ENCODE measurements at regions not wholly inside any gene's neighbourhood (a gene's known extent, or its start where the extent isn't known, plus 50 kb on each side); places are given as distances from the start of the nearest gene placed in this dataset.

- CTCF ChIA-PET = no interaction called here
- DNase-seq (ENCODE audit: low read depth, low spot score) = no peak
- H3K36me3 ChIP-seq (ENCODE audit: control insufficient read depth in 2 of 2, extremely low read depth in 1 of 2, insufficient read depth in 2 of 2, low read length in 2 of 2) = no peaks in the 10 kb centered on the region
- H3K9ac ChIP-seq (replicated peaks; ENCODE audit: extremely low read depth, insufficient read depth, low read length) = no peak overlapping the region
- no peak overlapping the region for H3K4me3 ChIP-seq (replicated peaks in 1 of 3; ENCODE audit: insufficient read depth in 1 of 3, low read depth in 1 of 3, low read length in 3 of 3)
- FAIRE-seq = no peak
- no peaks in the 10 kb centered on the region for H4K20me1 ChIP-seq (replicated peaks; ENCODE audit: control insufficient read depth, extremely low read depth, insufficient read depth, low read length)
- intact Hi-C loops (cut with micrococcal nuclease) = no loop called here
- POLR2A ChIA-PET = no interaction called here
- H3K79me2 ChIP-seq (ENCODE audit: control insufficient read depth, insufficient read depth, low read length) = no peaks in the 10 kb centered on the region
- H3K27me3 ChIP-seq (ENCODE audit: control insufficient read depth in 2 of 2, insufficient read depth in 2 of 2, low read length in 2 of 2) = peaks cover 1 to 2% of the 10 kb centered on the region in 2 experiments
- no peak for TF ChIP-seq GATA2 (IDR thresholded peaks at IDR 0.05; ENCODE audit: insufficient read depth, insufficient read length, low read depth, low read length)
- no peak for TF ChIP-seq POLR2AphosphoS5 (IDR thresholded peaks at IDR 0.05; ENCODE audit: insufficient read depth, low read depth, low read length)
- no peak for TF ChIP-seq FOS (IDR thresholded peaks at IDR 0.05; ENCODE audit: borderline replicate concordance, insufficient read depth, low read length)
- TF ChIP-seq EZH2 (IDR thresholded peaks at IDR 0.05; ENCODE audit: borderline replicate concordance, low read depth, low read length, severe bottlenecking) = no peak
- no peak for TF ChIP-seq CTCF (IDR thresholded peaks at IDR 0.05; ENCODE audit: extremely low read depth in 1 of 2, insufficient read depth in 1 of 2, low read depth in 1 of 2, low read length in 2 of 2)
- TF ChIP-seq MYC (IDR thresholded peaks at IDR 0.05; ENCODE audit: low read depth, low read length) = no peak
- TF ChIP-seq JUN (IDR thresholded peaks at IDR 0.05; ENCODE audit: borderline replicate concordance, insufficient read depth, insufficient read length, low read depth) = no peak
- no peak for TF ChIP-seq POLR2A (IDR thresholded peaks at IDR 0.05; ENCODE audit: low read depth, low read length)
- TF ChIP-seq, protein P1, sequence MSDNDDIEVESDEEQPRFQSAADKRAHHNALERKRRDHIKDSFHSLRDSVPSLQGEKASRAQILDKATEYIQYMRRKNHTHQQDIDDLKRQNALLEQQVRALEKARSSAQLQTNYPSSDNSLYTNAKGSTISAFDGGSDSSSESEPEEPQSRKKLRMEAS (IDR thresholded peaks at IDR 0.05; ENCODE audit: insufficient read depth, insufficient read length) = no peak
- no peaks in the 10 kb centered on the region for H3K9me3 ChIP-seq (replicated peaks; ENCODE audit: control insufficient read depth, insufficient read depth, low read length)
- H3K9me1 ChIP-seq (replicated peaks; ENCODE audit: control insufficient read depth, extremely low read depth, insufficient read depth, low read length) = no peaks in the 10 kb centered on the region
- dilution Hi-C loops (cut with MboI; ENCODE audit: extremely low pct_ligation_motif_present, low sequenced_read_pairs) = no loop called here
- no TSS peak for BruUV-seq (replicated peaks)
- no peak overlapping the region for H3K4me2 ChIP-seq (ENCODE audit: insufficient read depth, low read length)
- no peaks in the 10 kb centered on the region for H3K4me1 ChIP-seq (ENCODE audit: control insufficient read depth, extremely low read depth, insufficient read depth, low read length)
- no peak overlapping the region for H3K27ac ChIP-seq (ENCODE audit: insufficient read depth, low read depth, low read length)
- H2AFZ ChIP-seq (ENCODE audit: low read depth, low read length) = no peak overlapping the region
Measured at GRCh38 chr9:71592400-71592799, 175.9 kb downstream of the CEMIP2 start.

Data from endothelial cell of umbilical vein (primary cell).